T-cell (primary cell): ENCODE measurements at regions not wholly inside any gene's neighbourhood (a gene's known extent, or its start where the extent isn't known, plus 50 kb on each side); places are given as distances from the start of the nearest gene placed in this dataset.

Experiments
- ATAC-seq, 4 experiments: fragments of 200-7000 bp in 3 of 4; fragments of 150-1000 bp in 1 of 4; cut with Tn5 transposase; replicated peaks in 1 of 4; 1 replicate in 3 of 4; 2 replicates in 1 of 4; pipeline ENCODE4 v1.10.0; 2021; ENCODE audit warnings: moderate library complexity in 3 of 4, mild to moderate bottlenecking in 2 of 4, moderate number of reproducible peaks in 1 of 4
- CTCF ChIA-PET, 2 donors: fragments of 300-600 bp; sonication (Branson Sonifier 250); formaldehyde crosslinking; loops; one replicate each; lab custom pipeline; 2022; ENCODE audit warnings: antibody characterized with exemption in 2 of 2; lab: Charles Lee
- POLR2A ChIA-PET, 2 donors: fragments of 300-600 bp; sonication (Branson Sonifier 250); formaldehyde crosslinking; loops; one replicate each; lab custom pipeline; 2022; ENCODE audit warnings: antibody characterized with exemption in 2 of 2; lab: Charles Lee
- DNase-seq, 35 experiments: peaks; one replicate each; pipeline versions ENCODE4 v3.0.0 to v3.0.0-alpha.2; 2013 to 2023
- H3K27ac ChIP-seq: one replicate; pipeline ENCODE4 v1.5.1; 2013; ENCODE audit warnings: low read length
- H3K27me3 ChIP-seq, 2 experiments: replicated peaks in 1 of 2; 1 replicate in 1 of 2; 2 replicates in 1 of 2; pipeline versions ENCODE4 v1.6.1 to v1.7.0; 2013; ENCODE audit warnings: low read length in 1 of 2, mixed read lengths in 1 of 2; ENCODE audit not compliant: control insufficient read depth in 2 of 2, insufficient read depth in 2 of 2; ENCODE audit errors: extremely low read depth in 1 of 2
- H3K36me3 ChIP-seq, 2 donors: 1 replicate in 1 of 2; 2 replicates in 1 of 2; pipeline versions ENCODE4 v1.6.1 to v1.7.0; 2013; ENCODE audit warnings: low read length in 1 of 2; ENCODE audit not compliant: control insufficient read depth in 2 of 2, insufficient read depth in 1 of 2; ENCODE audit errors: extremely low read depth in 1 of 2
- H3K4me1 ChIP-seq, 2 experiments: 1 replicate in 1 of 2; 2 replicates in 1 of 2; pipeline versions ENCODE4 v1.6.1 to v1.7.0; 2013; ENCODE audit warnings: low read length in 2 of 2, mixed read lengths in 1 of 2; ENCODE audit not compliant: insufficient read depth in 2 of 2, control insufficient read depth in 1 of 2; ENCODE audit errors: extremely low read depth in 1 of 2
- H3K4me3 ChIP-seq, 2 donors: 1 replicate in 1 of 2; 2 replicates in 1 of 2; pipeline versions ENCODE4 v1.5.1 to v1.7.0; 2013; ENCODE audit warnings: mild to moderate bottlenecking in 2 of 2, low read length in 1 of 2, moderate library complexity in 1 of 2; ENCODE audit not compliant: control insufficient read depth in 1 of 2; ENCODE audit errors: extremely low read depth in 1 of 2
- H3K9me3 ChIP-seq: 2 replicates; pipeline ENCODE4 v1.7.0; 2013
- H3K27ac Mint-ChIP-seq, 2 donors: one replicate each; pipeline ENCODE4 v1.8.0; 2020 to 2021; ENCODE audit warnings: mild to moderate bottlenecking in 2 of 2, mixed read lengths in 2 of 2
- H3K27me3 Mint-ChIP-seq, 2 donors: one replicate each; pipeline ENCODE4 v1.8.0; 2021 to 2022; ENCODE audit warnings: mixed read lengths in 2 of 2
- H3K36me3 Mint-ChIP-seq: one replicate; pipeline ENCODE4 v1.8.0; 2021; ENCODE audit warnings: mixed read lengths
- H3K4me1 Mint-ChIP-seq, 3 donors: one replicate each; pipeline ENCODE4 v1.8.0; 2020 to 2022; ENCODE audit warnings: mixed read lengths in 3 of 3, mild to moderate bottlenecking in 1 of 3
- H3K4me3 Mint-ChIP-seq, 3 donors: one replicate each; pipeline ENCODE4 v1.8.0; 2020 to 2022; ENCODE audit warnings: mild to moderate bottlenecking in 3 of 3, mixed read lengths in 3 of 3, moderate library complexity in 3 of 3
- H3K9me3 Mint-ChIP-seq, 3 donors: one replicate each; pipeline ENCODE4 v1.8.0; 2020 to 2022; ENCODE audit warnings: mixed read lengths in 3 of 3
- WGBS: methylation state at CpG from one replicate; pipeline ENCODE4 v1.1.5; 2013; ENCODE audit warnings: missing lambda C conversion rate; ENCODE audit not compliant: insufficient coverage; 5-methylcytosine and 5-hydroxymethylcytosine counted together

- H3K27me3 ChIP-seq = no peaks in the 10 kb centered on the region
- Mint-ChIP-seq H3K4me3 (peak overlapping the region; percentile 3 to 56 (median 51)), H3K4me1 (peaks cover 31 to 48% (median 47%) of the 10 kb centered on the region in 3 donors), H3K36me3 (no peaks in the 10 kb centered on the region), H3K27ac (peak overlapping the region; percentile 67 to 78), H3K9me3 (no peaks in the 10 kb centered on the region), H3K27me3 (no peaks in the 10 kb centered on the region)
- H3K36me3 ChIP-seq = no peaks in the 10 kb centered on the region
- peak overlapping the region; percentile 17 for H3K27ac ChIP-seq
- ATAC-seq = peak in 2 of 4 experiments; percentile 49 to 66
- peak in 1 of 35 experiments; percentile 21 for DNase-seq
- POLR2A ChIA-PET = interaction anchor here in 1 of 2 donors (0.5 to 0.7 kb wide), 2 partner anchors 10 to 540 kb away, joined by 3 read pairs; no protein-coding TSS in a partner anchor
- H3K4me1 ChIP-seq = peaks cover 0 to 31% of the 10 kb centered on the region in 2 experiments
- CTCF ChIA-PET = interaction anchor here (0.5 to 1.0 kb wide), 2 partner anchors 41 to 165 kb away, joined by 3 read pairs; no protein-coding TSS in a partner anchor
- no peaks in the 10 kb centered on the region for H3K9me3 ChIP-seq
- no peak overlapping the region for H3K4me3 ChIP-seq
- WGBS = no CpG with 5 or more reads among the region's 4 CpGs
Measured at GRCh38 chr12:66901138-66901932, 222.5 kb upstream of the GRIP1 start.

GRCh38 chr12:66902020-66902419 lies 223.1 kb upstream of the GRIP1 start:
- H3K27me3 ChIP-seq = no peaks in the 10 kb centered on the region
- Mint-ChIP-seq H3K27ac (peak overlapping the region in 1 of 2 donors; percentile 78), H3K4me3 (no peak overlapping the region), H3K27me3 (no peaks in the 10 kb centered on the region), H3K9me3 (no peaks in the 10 kb centered on the region), H3K4me1 (peaks cover 31 to 48% (median 47%) of the 10 kb centered on the region in 3 donors), H3K36me3 (no peaks in the 10 kb centered on the region)
- H3K27ac ChIP-seq = no peak overlapping the region
- no peak for ATAC-seq
- peaks cover 0 to 31% of the 10 kb centered on the region in 2 experiments for H3K4me1 ChIP-seq
- DNase-seq = no peak
- POLR2A ChIA-PET = no interaction called here
- H3K9me3 ChIP-seq = no peaks in the 10 kb centered on the region
- CTCF ChIA-PET = interaction anchor here in 1 of 2 donors (1.0 kb wide), 1 partner anchor 41 kb away, joined by 3 read pairs; no protein-coding TSS in a partner anchor
- H3K36me3 ChIP-seq = no peaks in the 10 kb centered on the region
- H3K4me3 ChIP-seq = no peak overlapping the region

DNA sequence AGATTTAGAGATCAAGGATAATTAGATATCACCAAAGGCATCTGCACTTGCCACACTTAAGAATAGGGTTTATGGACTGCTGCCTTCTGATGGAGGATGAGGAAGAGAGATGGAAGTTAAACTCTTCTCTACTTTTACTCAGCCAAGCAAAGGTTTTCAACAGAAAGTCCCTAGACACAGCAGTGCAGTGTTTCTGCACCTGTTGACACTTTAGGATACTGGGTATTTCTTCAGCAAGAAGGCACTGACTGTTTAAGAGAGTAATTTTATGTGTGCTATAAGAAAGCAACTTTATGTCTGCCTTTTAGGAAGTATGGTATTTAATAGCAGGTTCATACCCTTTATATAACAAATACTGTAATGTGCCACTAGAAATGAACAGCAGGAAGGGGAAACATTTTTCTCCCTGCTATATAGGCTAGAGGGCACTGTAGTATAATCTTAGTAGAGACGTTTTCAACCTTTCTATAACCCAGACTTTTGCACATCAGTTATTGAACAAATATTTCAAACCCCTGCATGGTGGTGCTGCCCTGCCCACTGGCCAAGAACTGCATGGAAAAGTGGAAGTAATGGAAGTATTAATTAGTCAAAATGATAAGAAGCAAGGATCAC lies 225.0 kb upstream of the GRIP1 start:
- Histone ChIP-seq H3K27me3 (no peaks in the 10 kb centered on the region), H3K27ac (no peak overlapping the region), H3K4me3 (no peak overlapping the region), H3K4me1 (peaks cover 0 to 34% of the 10 kb centered on the region in 2 experiments), H3K9me3 (no peaks in the 10 kb centered on the region), H3K36me3 (no peaks in the 10 kb centered on the region)
- Mint-ChIP-seq H3K27ac (no peak overlapping the region), H3K36me3 (no peaks in the 10 kb centered on the region), H3K27me3 (no peaks in the 10 kb centered on the region), H3K4me3 (no peak overlapping the region), H3K4me1 (peaks cover 31 to 46% (median 44%) of the 10 kb centered on the region in 3 donors), H3K9me3 (no peaks in the 10 kb centered on the region)
- ATAC-seq (peak in 1 of 4 experiments; percentile 72), DNase-seq (peak in 1 of 35 experiments; percentile 29)
- no CpG with 5 or more reads among the region's 1 CpG for WGBS
- POLR2A ChIA-PET = no interaction called here
- CTCF ChIA-PET = interaction anchor here in 1 of 2 donors (0.6 to 0.7 kb wide), 2 partner anchors 60 to 229 kb away, joined by 3 to 4 read pairs; no protein-coding TSS in a partner anchor

DNA sequence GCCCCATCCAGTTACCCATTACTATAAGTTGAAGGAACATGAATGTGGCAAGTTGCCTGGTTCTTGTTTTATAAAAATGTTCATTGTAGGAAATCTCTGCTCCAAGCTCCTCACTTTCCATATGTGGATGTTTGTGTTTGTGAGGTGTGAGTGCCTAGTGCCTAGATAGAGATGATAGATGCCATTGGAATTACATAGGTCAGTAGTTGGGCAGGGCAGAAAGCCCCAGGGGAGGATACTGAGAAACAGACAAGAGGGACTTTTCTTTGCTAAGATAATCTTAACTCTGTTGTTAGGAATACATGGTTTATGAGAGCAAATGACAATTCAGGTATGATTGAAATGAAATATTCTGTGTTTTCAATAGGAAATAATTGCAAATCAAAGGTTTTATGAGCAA lies 226.3 kb upstream of the GRIP1 start:
- ChIA-PET CTCF (no interaction called here), POLR2A (interaction anchor here in 1 of 2 donors (0.6 kb wide), 1 partner anchor 658 kb away, joined by 3 read pairs; no protein-coding TSS in a partner anchor)
- Histone ChIP-seq H3K9me3 (no peaks in the 10 kb centered on the region), H3K36me3 (no peaks in the 10 kb centered on the region), H3K4me1 (peaks cover 6 to 41% of the 10 kb centered on the region in 2 experiments), H3K27me3 (no peaks in the 10 kb centered on the region), H3K4me3 (no peak overlapping the region), H3K27ac (no peak overlapping the region)
- ATAC-seq (no peak), DNase-seq (no peak)
- Mint-ChIP-seq H3K36me3 (no peaks in the 10 kb centered on the region), H3K27ac (no peak overlapping the region), H3K4me3 (no peak overlapping the region), H3K27me3 (no peaks in the 10 kb centered on the region), H3K9me3 (peaks cover 0 to 4% (median 0%) of the 10 kb centered on the region in 3 donors), H3K4me1 (peaks cover 31 to 33% (median 32%) of the 10 kb centered on the region in 3 donors)

- WGBS = 29% methylated on average over 5 of the region's 7 CpGs
- H3K4me1 Mint-ChIP-seq = peaks cover 9 to 15% (median 10%) of the 10 kb centered on the region in 3 donors
- peak overlapping the region in 2 of 3 donors; percentile 60 to 73 for H3K4me3 Mint-ChIP-seq
- ATAC-seq (peak in 3 of 4 experiments; percentile 52 to 74 (median 73)), DNase-seq (peak in 1 of 35 experiments; percentile 21)
- H3K4me1 ChIP-seq = peaks cover 8 to 25% of the 10 kb centered on the region in 2 experiments
- H3K27me3 ChIP-seq = no peaks in the 10 kb centered on the region
- POLR2A ChIA-PET = no interaction called here
- no peaks in the 10 kb centered on the region for H3K36me3 ChIP-seq
- peaks cover 3% of the 10 kb centered on the region for H3K9me3 ChIP-seq
- H3K9me3 Mint-ChIP-seq = peaks cover 0 to 4% (median 0%) of the 10 kb centered on the region in 3 donors
- no peaks in the 10 kb centered on the region for H3K27me3 Mint-ChIP-seq
- no peaks in the 10 kb centered on the region for H3K36me3 Mint-ChIP-seq
- H3K27ac Mint-ChIP-seq = peak overlapping the region; percentile 83 to 93
- no peak overlapping the region for H3K4me3 ChIP-seq
- CTCF ChIA-PET = no interaction called here
- H3K27ac ChIP-seq = peak overlapping the region; percentile 38
Measured at GRCh38 chr12:66910366-66910974, 231.6 kb upstream of the GRIP1 start.

- Mint-ChIP-seq H3K27me3 (no peaks in the 10 kb centered on the region), H3K36me3 (no peaks in the 10 kb centered on the region), H3K4me3 (no peak overlapping the region), H3K4me1 (peaks cover 6 to 17% (median 16%) of the 10 kb centered on the region in 3 donors), H3K27ac (no peak overlapping the region), H3K9me3 (no peaks in the 10 kb centered on the region)
- ATAC-seq = no peak
- no peak for DNase-seq
- peaks cover under 1 to 16% of the 10 kb centered on the region in 2 experiments for H3K4me1 ChIP-seq
- POLR2A ChIA-PET = no interaction called here
- H3K27ac ChIP-seq = no peak overlapping the region
- H3K4me3 ChIP-seq = no peak overlapping the region
- WGBS = 92% methylated on average over 5 of the region's 6 CpGs
- CTCF ChIA-PET = no interaction called here
- peaks cover 3% of the 10 kb centered on the region for H3K9me3 ChIP-seq
- no peaks in the 10 kb centered on the region for H3K27me3 ChIP-seq
- no peaks in the 10 kb centered on the region for H3K36me3 ChIP-seq
Measured at GRCh38 chr12:66915306-66915904, 236.5 kb upstream of the GRIP1 start.
